Stimulated activated CD8-positive, alpha-beta memory T cell treated with anti-CD3 and anti-CD28 coated beads, Interleukin-7, amount 100 ng/mL, for 24 hours (primary cell): ENCODE measurements at regions not wholly inside any gene's neighbourhood (a gene's known extent, or its start where the extent isn't known, plus 50 kb on each side); places are given as distances from the start of the nearest gene placed in this dataset.

ENCODE experiments used
- DNase-seq: peaks from one replicate; pipeline ENCODE4 v3.0.0-alpha.2; 2020; ENCODE audit warnings: low read depth

DNA sequence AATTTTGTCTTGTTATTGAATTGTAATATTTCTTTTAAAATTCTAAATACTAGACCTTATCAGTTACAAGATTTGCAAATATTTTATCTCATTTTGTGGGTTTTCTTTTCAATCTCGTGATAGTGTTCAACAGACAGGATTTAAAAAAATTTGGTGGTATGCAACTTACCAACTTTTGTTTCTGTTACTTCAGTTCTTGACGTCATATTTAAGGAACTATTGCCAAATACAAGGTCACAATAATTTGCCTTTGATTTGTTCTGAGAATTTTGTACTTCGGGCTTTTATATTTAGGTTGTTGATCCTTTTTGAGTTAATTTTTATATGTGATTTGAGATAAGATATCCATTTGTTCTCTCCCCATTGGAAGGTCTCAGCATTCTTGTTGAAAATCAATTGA is 876.6 kb downstream of the DCDC2C start:
- no peak for DNase-seq

GRCh38 chr2:4585057-4585635 is 881.8 kb downstream of the DCDC2C start:
- no peak for DNase-seq

- no peak for DNase-seq
Observed at GRCh38 chr2:4588606-4589005, 885.2 kb downstream of the DCDC2C start.

GRCh38 chr2:4591261-4591660 is 887.9 kb downstream of the DCDC2C start:
- no peak for DNase-seq

DNA sequence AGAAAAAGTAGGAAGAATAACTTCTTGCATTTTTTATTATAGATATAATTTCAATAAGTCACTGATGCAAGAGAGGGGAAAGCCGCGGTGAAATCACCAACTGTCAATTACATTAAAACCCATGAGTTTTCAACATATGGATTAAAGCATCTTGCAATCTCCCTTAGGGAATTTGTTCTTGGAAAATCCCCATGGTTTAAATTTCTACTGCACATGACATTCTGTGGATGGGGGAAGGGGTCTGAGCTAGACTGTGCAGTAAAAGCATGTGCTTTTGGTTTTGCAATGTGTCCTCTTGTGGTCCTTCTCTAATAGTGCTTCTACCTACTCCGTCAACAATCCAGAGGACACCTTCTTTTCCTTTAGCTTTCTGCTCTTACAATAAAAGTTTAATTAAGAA is 894.0 kb downstream of the DCDC2C start:
- DNase-seq, result no peak

- no peak for DNase-seq
Observed at GRCh38 chr2:4604767-4605166, 901.4 kb downstream of the DCDC2C start.

GRCh38 chr2:4618141-4618540 is 914.8 kb downstream of the DCDC2C start:
- no peak for DNase-seq

- no peak for DNase-seq
Observed at GRCh38 chr2:4618630-4619228, 915.4 kb downstream of the DCDC2C start.

DNA sequence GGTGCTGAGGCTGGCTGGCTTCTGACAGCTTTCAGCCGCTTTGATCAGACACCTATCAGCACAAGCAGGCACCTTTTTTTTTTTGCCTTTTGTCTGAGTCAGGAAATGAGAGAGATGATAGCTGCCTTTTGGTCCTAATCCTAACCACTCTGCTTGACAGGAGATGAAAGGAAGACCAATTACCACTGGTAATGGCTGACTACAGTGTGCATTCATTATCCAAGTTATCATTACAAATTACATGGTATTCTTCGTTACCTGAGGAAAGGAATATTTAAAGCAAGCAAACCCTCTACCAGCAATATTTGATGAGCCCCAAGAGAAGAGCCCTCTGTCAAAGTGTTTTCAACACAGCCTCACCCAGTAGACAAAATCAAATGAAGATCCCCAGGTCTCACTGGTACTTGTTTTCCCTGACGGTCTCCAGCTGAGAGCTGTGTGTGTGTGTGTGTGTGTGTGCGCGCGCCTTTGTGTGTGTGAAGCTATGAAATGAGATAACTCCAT is 925.7 kb downstream of the DCDC2C start:
- no peak for DNase-seq

- DNase-seq, result no peak
Observed at GRCh38 chr2:4635289-4635688, 931.9 kb downstream of the DCDC2C start.

DNA sequence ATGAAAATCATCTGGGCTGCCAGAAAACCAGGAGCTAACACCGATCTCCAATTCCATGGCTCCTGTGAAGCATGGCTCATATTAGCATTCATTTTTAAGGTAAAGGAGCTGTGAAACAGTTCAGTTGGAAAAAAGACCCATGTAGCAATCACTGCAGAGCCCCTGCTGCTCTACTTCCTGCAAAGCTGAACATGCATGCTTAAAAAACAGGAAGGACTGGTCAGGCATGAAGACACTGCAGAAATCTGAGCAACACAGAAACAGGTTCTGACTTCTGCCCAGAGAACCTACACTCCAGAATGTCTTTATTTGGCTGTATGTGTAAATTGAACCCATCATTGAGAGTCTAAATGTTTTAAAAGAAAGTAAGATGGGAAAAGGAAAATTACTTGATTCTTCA is 950.6 kb downstream of the DCDC2C start:
- DNase-seq, result no peak

- DNase-seq, result no peak
Observed at GRCh38 chr2:4656326-4656725, 953.0 kb downstream of the DCDC2C start.

GRCh38 chr2:4662161-4662779 is 958.9 kb downstream of the DCDC2C start:
- DNase-seq, result no peak

- DNase-seq, result no peak
Observed at GRCh38 chr2:4668381-4668780, 965.0 kb downstream of the DCDC2C start.

DNA sequence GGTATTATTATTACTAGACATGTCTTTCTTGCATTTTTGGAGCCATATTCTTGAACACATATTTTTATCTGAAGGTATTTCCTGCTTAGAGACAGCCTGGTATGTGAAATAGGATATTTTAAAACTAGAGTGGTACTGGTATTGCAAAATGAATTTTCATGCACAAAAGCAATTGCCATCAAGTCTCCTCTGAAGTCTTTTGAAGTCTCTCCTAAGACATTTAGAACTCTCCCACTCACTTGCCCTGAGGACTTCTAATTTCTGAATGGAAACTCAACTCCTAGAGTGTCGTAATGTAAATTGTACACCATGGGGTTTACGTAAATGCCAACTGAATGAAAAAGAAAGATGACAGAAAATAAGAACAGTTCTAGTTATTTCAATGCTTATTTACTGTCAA is 967.0 kb downstream of the DCDC2C start:
- DNase-seq, result no peak

- DNase-seq, result no peak
Observed at GRCh38 chr2:4673025-4673489, 969.7 kb downstream of the DCDC2C start.

DNA sequence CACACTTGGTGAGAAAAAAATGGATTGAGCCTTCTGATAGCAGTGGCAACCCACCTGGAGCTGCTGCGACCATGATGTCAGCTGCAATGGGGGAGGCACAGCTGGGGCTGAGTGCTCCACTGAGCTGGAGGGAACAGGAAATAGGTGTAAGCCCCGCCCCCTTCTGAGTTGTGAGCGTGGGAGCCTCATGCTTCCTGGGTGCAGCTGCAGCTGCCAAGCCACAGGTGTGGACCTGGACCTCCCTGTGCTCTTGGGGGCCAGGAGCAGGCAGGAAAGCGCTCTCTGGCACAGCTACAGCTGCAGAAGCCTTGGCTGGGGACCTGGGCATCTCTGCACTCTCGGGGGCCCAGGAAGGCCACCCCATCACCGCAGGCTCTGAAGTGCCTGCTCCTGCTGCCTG is 970.6 kb downstream of the DCDC2C start:
- DNase-seq, result no peak

DNA sequence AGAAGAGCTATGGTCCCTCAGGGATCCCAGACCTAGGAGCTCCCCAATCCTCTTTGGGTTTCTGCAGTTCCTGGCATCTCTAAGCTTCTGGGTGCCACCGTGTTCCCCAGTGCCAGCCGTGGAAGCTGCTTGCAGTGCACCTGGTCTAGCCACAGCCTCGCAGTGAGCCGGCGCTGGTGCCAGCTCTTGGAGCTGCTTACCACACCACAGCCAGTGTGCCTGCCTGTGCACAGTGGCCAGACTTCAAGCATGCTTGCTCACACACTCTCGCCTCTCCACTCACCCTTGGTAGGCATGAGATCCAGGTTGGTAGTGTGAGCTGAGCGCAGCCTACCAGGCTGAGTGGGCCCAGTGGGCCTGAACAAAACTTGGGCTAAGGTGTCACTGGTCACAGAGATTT is 971.9 kb downstream of the DCDC2C start:
- DNase-seq, result no peak

DNA sequence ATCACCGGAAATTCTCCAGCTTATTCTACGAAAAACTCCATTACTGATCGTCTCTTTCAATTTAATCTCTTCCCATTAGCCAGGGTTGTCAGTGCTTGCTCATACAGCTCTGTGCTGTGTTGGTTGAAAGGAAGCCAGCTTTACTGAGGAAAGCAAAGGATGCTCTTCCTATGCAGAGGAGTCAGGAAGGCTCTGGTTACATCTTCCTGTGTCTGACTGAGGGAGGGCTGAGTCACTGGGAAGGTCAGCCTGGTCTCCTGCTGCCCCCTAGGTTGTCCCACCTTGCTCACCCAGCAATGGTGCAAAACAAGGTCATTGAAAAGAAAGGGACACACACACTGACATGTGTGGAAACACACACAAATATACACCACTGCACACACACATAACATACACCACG is 975.6 kb downstream of the DCDC2C start:
- no peak for DNase-seq

- DNase-seq, result no peak
Observed at GRCh38 chr2:4679391-4679790, 976.0 kb downstream of the DCDC2C start.

GRCh38 chr2:4684921-4685320 is 981.5 kb downstream of the DCDC2C start:
- DNase-seq, result no peak

DNA sequence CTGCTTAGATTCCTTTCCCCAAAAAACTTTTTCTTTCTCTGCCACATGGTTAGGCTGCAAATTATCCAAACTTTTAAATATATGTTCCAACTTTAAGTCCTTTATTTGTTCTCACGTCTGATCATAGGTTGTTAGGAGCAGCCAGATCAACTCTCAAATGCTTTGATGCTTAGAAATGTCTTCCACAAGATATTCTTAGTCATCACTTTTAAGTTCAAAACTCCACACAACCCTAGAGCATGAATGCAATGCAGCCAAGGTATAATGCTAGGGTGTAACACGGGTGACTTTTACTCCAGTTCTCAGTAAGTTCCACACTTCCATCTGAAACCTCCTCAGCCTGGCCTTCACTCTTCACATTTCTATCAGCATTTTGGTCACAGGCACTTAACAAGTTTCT is 987.5 kb downstream of the DCDC2C start:
- DNase-seq, result no peak

DNA sequence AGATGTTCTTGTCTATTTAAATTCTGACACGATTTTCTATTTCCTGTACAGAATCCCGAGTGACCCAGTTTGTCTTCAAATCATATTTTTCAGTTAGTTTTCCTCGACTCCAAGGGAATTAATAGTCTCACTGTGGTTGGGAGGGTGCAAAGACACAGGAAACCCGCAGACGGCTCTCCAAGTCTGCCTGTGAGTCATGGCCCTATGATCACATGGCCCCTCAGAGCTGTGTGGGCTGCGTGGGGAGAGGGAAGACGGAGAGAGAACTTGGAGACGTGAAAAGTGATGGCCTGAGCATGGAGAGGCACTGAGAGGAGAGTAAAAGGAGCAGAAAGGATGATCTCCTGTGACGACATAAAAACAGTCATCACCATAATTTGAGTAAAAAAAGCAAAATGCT is 989.9 kb downstream of the DCDC2C start:
- DNase-seq, result no peak
